ENCODE measurements at regions not wholly inside any gene's neighbourhood (a gene's known extent, or its start where the extent isn't known, plus 50 kb on each side); places are given as distances from the start of the nearest gene placed in this dataset.

DNA sequence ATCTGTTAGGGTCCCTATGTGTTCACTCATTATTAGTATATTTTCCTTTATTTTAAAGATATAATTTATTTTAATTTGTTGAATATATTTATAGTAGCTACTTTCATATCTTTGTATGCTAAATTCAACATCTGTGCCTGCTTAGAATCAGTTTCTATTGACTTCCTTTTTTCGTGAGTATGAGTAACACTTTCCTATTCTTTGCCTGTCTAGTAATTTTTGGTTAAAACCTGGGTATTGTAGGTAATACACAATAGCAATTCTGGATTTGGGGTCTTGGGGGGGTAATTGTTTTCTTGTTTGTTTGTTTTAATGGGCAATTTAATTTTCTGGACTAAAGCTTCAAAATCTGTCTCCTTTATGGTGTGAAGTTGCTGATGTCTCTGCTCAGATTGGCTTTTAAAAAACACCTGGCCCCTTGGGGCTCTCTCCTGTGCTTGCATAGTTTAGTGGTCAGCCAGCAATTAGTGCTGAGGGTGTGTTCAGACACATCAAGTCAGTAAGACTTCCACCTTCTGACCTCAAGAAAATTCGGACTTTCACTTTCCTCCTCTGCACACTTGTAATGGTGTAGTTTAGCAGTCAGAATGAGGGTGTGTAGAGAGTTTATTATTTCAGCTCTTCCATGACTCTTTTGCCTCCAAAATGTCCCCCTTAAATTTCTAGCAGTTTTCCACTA is 124.4 kb upstream of the MAP1B start:
- TF ChIP-seq POLR2A (IDR thresholded peaks at IDR 0.05) = no peak
- TF ChIP-seq, protein P1, sequence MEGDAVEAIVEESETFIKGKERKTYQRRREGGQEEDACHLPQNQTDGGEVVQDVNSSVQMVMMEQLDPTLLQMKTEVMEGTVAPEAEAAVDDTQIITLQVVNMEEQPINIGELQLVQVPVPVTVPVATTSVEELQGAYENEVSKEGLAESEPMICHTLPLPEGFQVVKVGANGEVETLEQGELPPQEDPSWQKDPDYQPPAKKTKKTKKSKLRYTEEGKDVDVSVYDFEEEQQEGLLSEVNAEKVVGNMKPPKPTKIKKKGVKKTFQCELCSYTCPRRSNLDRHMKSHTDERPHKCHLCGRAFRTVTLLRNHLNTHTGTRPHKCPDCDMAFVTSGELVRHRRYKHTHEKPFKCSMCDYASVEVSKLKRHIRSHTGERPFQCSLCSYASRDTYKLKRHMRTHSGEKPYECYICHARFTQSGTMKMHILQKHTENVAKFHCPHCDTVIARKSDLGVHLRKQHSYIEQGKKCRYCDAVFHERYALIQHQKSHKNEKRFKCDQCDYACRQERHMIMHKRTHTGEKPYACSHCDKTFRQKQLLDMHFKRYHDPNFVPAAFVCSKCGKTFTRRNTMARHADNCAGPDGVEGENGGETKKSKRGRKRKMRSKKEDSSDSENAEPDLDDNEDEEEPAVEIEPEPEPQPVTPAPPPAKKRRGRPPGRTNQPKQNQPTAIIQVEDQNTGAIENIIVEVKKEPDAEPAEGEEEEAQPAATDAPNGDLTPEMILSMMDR (IDR thresholded peaks at IDR 0.05) = no peak
